ENCODE measurements at regions not wholly inside any gene's neighbourhood (a gene's known extent, or its start where the extent isn't known, plus 50 kb on each side); places are given as distances from the start of the nearest gene placed in this dataset.
"Not testable (repeated sequence)": the region's sequence is repeated elsewhere in the genome, so short reads cannot be mapped to it uniquely, and the experiment has no call there.

DNA sequence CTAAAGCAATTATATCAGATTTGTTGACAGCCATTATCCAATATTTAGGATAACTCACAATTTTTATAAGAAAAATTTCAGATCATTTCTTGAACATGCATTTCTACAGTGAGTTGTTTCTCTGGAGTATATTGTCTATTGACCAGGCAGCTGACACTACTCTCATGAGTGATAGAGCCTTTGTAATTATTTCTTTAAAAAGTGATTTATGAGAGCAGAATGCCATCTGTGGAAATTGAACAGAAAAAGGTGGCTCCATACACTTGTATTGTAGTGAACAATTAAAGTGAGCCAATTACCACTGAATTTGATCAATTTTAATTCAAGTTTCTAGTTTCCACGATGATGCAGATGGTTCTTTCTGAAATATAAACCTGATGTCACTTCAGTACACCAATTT, 855.4 kb downstream of the TAF11L14 start:
- no peak for DNase-seq

DNA sequence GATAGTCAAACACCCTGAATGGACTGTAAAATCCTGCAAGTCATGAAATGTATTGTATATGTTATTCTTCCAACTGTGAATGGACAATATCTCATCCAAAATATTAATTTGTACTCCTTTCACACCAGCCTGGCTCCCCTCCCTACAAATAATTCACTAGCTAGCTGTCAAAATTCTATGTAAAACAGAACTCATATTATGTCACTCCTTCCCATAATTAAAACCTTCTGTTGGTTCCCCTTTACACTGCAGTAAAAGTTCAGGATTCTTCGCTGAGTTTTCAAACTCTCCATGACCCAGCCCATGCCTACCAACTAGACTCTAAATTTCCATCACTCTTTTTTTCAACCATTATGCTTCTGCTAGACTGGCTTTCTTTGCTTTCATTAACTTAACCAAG, 857.1 kb downstream of the TAF11L14 start:
- no peak for DNase-seq

DNA sequence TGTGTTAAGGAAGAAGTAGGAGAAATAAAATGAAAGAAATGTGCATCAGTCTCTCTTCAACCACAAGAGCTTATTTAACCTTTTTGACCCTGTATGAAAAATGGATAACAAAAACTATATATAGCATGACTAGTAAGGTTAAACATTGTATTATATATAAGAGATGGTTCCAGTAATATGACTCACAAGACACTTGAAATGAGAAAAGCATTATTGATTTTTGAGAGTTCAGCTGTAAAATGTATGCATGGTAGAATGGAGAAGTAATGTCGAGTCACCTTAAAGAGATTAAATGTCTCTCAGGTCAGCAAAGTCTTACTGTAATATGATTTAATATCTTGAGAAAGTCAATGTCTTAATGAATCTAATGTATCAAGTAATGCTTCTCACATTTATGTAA, 860.9 kb downstream of the TAF11L14 start:
- no peak for DNase-seq

DNA sequence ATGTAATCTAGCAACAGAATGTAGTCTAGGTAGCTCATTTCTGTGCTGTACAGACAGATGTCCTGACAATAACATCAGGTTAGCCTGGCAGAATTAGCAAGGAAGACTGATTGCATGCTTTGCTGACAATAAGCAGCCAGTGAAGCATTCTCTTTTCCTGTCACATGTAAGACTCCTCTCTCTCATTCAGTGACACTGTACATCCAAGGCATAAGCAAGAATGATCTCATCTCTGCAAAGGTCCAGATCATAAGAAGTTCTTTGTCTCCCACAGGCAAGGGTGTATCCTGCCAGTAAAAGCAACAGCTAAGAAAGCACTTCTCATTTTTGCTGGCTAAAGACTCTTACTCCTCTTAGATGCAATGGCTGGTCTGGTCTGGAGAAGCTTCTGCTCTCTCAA, 861.8 kb downstream of the TAF11L14 start:
- no peak for DNase-seq

DNA sequence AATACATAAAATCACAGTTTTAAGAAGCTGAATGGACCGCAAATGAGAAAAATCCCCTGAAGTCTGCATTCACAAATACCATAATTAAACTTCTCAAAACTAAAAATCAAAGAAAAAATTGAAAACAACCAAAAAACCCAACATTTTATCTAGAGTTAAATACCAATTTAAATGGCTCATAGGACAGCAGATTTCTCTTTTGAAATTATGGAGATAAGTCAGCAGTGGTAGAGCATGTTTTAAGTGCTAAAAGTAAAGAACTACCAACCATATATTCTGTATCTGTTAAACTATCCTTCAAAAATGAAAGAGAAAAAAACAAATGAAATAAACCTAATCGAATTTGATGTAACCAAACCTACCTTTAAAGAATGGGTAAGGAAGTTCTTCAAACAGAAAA, 862.8 kb downstream of the TAF11L14 start:
- DNase-seq = no peak

DNA sequence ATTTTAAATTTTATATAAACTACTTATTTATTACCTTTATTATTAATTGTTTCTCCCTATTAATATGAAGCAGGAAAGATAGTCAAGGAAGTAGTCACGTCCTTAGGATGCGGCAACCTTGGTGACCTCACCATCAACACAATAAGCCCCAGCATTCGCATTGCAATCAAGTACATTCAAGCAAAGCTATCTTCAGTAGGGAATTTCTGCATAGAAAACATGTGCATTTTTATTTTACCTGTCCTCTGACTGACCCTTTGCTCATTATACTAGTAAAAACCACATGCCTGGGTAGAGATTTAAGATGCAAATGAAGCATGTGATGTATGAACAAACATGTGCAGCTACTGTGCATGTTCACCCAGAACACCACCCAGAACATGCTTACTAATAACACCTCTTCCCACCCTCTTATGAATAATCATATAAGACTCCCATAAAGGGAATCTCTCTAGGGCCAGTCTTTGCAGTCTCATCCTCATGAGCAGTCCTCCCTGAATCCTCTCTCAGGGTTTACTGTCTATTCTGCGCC, 869.6 kb downstream of the TAF11L14 start:
- no peak for DNase-seq

DNA sequence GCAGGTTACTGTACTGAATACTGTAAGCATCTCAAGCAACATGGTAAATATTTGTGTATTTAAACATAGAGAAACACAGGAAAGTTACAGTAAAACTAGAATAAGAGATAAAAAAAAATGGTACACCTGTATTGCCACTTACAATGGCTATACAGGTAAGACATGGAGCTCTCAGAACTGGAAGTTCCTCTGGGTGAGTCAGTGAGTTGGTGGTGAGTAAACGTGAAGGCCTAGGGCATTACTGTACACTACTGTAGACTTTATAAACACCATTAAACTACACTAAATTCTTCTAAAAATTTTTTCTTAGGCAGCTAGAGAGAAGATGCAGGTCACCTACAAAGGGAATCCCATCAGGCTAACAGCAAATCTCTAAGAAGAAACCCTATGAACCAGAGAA, 872.9 kb downstream of the TAF11L14 start:
- DNase-seq = no peak

DNA sequence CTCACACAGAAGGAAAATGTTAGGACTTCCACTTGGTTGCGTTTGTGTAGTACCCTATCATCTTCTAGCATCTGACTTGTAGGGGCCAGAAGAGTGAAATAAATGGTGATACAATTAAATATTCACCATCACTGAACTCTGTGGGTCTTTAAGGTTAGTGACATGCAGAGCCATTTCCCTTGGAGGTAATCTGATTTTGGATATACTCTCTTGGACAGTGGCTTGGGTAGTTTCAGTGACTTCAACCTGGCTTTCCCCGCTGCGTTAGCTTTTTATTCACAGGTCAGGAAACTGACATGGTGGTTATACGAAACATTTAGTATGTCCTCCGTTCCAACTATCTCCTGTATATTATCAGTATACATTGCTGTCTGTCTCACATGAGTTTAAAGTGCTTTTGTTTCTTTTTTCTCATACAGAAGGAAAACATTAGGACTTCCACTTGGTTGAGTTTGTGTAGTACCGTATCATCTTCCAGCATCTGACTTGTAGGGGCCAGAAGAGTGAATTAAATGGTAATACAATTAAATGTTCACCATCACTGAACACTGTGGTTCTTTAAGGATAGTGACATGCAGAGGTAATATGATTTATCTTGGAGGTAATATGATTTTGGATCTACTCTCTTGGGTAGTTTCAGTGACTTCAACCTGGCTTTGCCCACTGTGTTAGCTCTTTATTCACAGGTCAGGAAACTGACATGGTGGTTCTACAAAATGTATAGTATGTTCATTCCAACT, 883.6 kb downstream of the TAF11L14 start:
- DNase-seq = no peak

DNA sequence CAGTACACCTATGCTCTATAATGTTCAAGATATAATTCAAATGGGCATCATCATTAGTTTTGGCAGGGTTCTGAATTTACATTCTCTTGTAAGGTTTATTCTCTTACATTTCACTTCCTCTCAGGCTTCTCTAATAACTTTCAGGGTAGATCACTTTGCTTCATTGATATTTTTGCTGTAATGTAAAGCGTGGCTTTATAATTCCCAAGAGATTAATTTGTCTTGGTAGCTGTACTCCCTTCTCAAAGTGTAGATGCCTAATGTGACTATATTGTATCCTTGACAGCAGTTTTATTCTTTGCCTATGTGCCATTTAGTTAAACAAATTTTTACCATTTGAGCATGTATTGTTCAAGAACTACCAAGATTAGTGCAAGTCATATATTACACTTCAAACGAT, 889.1 kb downstream of the TAF11L14 start:
- DNase-seq = no peak

DNA sequence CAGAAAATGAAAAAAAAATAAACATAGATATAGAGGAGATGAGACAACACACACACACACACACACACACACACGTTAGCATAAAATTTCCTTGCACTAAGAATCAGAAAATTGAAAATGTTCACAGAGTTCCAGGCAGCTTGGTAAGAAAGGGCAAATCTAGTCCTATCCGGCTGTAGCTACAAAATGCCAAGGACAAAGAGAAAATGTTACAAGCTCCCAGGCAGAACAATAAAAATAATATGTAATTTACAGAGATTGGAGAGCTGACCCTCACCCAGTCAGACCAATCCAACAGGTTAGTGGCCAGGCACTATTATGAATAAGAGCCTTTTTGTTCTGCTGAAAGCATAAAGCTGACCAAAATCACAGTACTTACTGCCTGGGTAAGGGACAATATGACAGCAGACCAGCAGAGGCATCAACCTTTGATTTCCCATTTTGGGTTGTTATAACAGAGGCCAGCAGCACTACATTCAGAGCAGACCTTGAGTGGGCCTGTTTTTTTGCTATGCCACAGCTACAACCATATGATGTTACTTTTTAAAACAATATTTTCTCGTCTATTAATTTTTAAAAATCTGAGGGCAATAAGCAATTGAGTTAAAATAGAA, 892.6 kb downstream of the TAF11L14 start:
- DNase-seq = no peak

DNA sequence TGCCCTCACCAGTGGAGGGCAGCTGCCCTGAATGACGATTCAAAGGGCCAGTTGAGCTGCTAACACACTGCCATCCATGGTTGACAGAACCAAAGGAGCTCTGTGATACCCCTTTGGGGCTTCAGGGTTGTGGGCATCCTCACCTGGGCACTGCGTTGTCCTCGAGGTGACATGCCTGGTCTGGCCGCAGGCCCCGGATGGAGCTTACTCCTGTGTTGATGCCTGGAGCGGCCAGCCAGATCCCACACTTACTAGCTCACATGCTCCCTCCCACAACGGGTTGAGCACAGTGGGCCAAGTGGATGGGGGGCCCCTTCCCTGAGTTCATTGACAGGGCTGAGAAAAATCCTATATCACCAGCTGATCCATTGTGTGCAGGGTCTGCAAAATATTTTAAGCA, 898.9 kb downstream of the TAF11L14 start:
- DNase-seq = no peak

DNA sequence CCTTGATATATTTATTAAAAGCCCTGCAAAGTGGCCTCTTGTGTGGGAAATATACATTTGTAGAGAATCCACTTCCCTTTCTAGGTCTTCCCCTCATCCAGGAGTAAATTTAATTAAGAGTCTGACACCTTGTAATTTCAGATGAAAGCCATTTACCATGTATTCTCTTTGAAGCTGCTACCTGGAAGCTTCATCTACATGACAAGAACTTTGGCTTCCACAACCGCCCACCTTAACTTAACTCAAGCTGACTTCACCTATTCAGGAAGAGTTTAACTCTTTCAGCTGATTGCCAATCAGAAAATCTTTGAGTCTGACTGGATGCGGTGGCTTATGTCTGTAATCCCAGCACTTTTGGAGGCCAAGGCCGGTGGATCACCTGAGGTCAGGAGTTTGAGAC, 899.9 kb downstream of the TAF11L14 start:
- no peak for DNase-seq

DNA sequence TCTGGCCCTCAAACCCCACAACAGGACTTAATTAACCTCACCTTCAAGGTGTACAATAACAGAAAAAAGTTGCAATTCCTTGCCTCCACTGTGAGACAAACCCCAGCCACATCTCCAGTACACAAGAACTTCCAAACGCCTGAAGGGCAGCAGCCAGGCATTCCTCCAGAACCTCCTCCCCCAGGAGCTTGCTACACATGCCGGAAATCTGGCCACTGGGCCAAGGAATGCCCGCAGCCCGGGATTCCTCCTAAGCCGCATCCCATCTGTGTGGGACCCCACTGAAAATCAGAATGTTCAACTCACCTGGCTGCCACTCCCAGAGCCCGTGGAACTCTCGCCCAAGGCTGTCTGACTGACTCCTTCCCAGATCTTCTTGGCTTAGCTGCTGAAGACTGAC, 901.5 kb downstream of the TAF11L14 start:
- DNase-seq = not testable (repeated sequence)

DNA sequence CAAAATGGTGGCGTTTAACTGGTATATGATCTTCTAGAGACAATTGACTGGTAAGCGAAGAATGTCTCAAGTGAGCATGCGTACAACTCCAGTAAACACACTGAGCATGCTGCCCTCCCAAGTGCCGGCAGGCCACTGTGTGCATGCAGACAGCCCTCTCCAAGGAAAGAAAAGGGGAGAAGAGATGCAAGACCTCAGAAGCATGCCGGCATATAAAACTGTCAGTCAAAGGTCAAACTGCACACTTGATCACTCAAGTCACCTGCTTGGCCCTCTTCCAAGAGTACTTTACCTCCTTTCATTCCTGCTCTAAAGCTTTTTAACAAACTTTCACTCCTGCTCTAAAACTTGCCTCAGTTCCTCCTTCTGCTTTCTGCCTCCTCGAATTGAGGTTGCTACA, 910.2 kb downstream of the TAF11L14 start:
- no peak for DNase-seq

DNA sequence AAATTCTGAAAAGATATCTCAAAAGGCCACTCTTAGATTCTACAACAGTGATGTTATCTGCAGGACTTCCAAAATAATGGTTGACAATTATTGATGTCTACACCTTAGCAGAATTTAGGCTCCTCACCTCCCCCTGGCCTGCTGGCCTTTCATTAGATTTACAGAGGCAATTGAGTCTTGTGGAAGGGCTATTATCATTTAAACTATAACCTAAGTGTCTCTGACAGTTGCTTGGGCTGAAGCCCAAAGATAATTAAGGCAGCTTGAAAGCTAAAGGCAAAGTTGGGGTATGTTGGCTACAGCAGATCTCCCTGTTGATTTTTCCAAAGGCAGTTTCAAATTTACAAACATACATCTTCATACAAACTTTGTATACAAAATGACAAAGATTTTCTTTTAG, 912.3 kb downstream of the TAF11L14 start:
- DNase-seq = no peak

DNA sequence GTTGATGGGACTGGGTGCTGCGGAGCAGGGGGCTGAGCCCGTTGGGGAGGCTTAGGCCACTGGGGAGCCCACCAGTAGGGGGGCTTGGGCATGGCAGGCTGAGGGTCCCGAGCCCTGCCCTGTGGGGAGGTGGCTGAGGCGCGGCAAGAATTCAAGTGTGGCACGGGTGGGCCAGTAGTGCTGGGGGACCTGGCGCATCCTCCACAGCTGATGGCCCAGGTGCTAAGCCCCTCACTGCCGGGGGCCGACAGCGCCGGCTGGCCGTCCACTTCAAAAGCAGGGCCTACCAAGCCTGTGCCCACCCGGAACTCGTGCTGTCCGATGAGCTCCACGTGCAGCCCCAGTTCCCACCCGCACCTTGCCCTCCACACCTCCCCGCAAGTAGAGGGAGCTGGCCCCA, 917.5 kb downstream of the TAF11L14 start:
- DNase-seq = no peak

DNA sequence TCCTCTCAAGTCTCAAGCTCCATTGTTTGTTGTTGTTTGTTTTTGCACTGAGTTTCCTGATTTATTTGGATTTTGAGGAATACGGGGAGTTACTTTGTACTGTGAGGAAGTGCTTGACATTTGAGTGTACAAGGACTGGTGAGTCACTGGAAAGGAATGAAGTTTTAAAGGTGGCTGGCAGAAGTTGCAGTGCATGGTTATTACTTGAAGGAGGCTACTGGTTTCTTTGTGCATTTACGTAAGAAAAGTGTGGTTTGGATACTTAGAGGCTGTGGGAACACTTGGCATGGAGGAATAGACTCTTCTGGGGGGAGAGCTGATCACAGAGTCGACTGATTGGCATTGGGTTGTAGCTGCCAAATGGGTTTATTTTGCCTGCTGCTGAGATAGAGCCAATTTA, 919.0 kb downstream of the TAF11L14 start:
- no peak for DNase-seq

DNA sequence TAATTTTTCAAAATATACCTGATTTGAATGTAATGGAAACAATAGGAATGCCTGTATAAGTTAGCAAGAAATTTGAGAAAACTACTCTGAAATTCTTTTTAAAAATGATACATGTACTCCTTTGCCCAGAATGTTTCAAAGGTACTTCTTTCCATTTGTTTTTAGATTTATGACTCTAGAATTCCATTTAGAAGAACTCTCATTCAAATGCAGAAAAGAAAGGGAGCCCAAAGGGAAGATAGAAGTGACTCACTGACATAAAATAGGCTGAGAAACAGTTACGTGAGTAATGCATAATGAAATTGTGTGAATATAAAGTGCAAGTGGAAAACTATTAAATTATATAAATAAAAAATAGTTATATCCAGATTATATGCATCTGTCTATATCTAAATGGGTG, 926.3 kb downstream of the TAF11L14 start:
- DNase-seq = no peak

DNA sequence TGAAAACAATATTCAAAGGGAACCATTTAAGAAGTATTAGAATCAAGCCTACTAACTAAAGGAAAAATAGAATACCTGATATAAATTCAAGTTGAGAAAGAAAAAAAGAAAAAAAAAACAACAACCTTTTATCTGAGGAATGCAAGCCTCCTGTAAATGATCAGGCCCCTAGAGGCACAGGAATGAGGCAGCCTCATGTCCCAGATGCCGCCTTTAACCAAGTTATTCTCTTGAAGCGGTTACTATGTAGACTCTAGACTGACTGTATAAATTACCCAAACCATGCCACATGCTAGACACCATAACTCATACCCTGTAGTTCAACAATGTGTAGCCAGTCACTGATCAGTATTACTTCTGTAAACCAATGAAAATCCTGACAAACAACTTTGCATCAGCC, 929.6 kb downstream of the TAF11L14 start:
- DNase-seq = no peak

DNA sequence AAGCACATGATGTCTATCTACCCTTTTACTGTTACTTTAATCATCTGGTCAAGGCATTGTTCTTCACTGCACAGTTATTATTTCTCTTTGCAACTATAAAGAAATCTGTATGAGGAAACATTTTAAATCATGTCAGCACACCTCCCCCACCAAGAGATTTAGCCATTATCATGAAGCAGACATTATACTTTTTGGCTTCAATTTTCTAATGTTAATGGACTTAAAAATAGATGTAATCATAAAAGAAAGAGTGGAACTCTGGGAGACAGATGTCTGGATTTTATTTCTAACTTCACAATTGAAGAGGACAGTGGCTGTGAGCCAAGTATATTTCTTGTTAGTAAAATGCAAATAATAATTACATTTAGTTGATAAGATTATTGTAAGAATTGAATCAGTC, 932.4 kb downstream of the TAF11L14 start:
- no peak for DNase-seq

DNA sequence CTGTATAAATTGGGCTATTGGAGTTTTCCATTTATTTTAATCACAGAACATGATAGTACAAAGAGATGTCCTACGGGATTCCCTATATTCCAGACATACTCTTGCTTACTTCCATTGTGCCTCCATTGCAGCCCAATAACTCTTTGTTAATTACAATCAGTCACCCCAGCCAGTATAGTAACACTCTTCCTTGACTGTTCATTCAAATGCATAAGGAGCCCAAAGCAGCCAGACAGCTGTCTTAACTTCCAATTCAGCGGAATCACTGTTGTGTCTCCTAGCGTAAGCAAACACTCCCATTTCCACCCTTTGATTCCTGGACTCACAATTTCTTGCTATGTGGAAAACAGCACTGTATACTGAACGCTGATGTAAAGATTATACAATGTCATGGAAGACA, 942.3 kb downstream of the TAF11L14 start:
- DNase-seq = no peak

DNA sequence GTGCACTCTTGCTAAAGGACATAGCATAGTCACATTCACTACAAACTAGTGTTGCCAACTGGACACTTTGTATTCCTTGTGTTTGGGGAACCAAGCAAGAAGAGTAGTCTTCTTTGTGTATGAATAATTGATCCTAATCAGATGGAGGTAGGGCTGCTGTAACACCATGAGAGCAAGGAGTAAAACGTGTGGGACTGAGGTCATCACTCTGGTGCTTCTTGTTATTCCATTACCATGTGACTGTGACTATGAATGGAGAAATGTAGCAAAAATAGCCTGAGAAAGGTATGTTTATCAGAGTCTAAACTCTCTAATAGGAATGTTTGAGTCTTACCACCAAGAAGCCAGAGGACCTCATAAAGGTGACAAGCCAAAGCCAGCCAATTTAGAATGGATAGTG, 966.9 kb downstream of the TAF11L14 start:
- DNase-seq = no peak

DNA sequence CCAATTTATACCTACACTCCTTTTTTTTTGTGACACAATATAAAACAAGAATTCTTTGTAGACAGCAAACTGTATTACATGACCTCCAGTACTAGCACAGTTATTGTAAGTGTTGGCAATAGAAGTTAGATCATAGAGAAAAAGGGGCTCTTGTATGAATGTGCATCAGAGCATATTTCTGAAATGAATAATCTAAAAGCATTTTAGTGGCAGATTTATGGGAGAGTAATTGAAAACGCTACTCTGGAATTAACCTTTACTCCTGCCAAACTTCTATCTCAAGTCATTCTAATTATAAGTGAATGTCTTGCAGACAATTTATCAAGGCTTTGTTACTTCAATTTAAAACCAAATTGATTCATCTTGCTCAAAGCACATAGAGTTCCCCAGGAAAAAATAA, 968.1 kb downstream of the TAF11L14 start:
- no peak for DNase-seq

DNA sequence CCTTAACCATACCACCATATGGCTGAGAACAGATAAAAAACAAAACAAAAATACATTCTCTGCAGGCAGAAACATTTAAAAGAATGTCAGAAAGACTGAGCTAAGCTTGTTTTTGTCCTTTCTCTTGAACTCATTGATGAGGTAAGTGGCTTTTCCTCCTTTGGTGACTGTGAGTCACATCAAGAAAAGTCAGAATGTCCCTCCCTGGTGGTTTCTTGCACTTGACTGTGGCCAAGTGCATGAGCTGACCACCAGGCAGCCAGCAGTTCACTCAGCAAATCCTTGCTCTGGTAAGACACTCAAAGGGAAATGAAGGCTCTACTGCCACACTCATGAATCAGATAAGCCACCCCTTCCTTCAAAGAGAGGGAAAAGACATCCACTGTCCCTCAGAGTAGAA, 970.9 kb downstream of the TAF11L14 start:
- DNase-seq = no peak

DNA sequence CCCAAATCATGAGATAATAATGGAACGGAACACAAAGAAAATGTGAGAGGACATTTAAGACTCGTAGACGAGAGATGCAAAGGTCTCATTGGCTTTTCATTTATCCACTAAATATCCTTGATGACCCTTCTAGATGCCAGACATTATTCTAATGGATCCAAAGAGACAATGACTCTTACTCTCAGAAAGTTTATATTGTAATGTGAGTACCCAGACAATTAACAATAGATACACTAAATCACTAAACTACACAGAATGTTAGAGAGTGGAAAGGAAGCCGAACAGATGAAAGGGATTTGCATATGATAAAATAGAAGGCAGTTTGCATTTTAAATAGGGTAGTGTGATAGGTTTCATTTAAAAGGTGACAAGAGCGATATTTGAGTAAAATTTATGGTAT, 973.3 kb downstream of the TAF11L14 start:
- DNase-seq = no peak
